ENCODE measurements at regions not wholly inside any gene's neighbourhood (a gene's known extent, or its start where the extent isn't known, plus 50 kb on each side); places are given as distances from the start of the nearest gene placed in this dataset.

DNA sequence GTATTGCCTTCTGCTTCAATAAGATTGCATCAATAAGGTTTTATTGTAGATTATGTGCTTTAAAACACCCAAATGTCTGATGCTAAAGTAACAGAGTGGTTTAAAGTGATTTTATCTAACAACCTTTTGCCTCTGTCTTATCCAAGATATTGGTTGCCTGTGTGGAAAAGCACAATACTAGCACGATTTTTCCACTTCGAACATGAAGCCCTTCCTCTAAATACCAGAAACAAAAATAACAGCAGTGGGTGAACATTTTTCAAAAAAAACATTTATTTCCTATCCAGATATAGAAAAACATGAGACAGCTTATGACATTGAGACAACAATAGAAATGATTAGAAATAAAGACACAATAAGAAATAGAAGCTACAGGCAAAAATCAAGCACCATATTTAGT lies 59.5 kb upstream of the MDFIC start:
- TF ChIP-seq, protein P1, sequence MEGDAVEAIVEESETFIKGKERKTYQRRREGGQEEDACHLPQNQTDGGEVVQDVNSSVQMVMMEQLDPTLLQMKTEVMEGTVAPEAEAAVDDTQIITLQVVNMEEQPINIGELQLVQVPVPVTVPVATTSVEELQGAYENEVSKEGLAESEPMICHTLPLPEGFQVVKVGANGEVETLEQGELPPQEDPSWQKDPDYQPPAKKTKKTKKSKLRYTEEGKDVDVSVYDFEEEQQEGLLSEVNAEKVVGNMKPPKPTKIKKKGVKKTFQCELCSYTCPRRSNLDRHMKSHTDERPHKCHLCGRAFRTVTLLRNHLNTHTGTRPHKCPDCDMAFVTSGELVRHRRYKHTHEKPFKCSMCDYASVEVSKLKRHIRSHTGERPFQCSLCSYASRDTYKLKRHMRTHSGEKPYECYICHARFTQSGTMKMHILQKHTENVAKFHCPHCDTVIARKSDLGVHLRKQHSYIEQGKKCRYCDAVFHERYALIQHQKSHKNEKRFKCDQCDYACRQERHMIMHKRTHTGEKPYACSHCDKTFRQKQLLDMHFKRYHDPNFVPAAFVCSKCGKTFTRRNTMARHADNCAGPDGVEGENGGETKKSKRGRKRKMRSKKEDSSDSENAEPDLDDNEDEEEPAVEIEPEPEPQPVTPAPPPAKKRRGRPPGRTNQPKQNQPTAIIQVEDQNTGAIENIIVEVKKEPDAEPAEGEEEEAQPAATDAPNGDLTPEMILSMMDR (tag by site-specific recombination; IDR thresholded peaks at IDR 0.05): no peak
- TF ChIP-seq SCRT2 (tag by site-specific recombination; IDR thresholded peaks at IDR 0.05): no peak
- TF ChIP-seq, protein P2, sequence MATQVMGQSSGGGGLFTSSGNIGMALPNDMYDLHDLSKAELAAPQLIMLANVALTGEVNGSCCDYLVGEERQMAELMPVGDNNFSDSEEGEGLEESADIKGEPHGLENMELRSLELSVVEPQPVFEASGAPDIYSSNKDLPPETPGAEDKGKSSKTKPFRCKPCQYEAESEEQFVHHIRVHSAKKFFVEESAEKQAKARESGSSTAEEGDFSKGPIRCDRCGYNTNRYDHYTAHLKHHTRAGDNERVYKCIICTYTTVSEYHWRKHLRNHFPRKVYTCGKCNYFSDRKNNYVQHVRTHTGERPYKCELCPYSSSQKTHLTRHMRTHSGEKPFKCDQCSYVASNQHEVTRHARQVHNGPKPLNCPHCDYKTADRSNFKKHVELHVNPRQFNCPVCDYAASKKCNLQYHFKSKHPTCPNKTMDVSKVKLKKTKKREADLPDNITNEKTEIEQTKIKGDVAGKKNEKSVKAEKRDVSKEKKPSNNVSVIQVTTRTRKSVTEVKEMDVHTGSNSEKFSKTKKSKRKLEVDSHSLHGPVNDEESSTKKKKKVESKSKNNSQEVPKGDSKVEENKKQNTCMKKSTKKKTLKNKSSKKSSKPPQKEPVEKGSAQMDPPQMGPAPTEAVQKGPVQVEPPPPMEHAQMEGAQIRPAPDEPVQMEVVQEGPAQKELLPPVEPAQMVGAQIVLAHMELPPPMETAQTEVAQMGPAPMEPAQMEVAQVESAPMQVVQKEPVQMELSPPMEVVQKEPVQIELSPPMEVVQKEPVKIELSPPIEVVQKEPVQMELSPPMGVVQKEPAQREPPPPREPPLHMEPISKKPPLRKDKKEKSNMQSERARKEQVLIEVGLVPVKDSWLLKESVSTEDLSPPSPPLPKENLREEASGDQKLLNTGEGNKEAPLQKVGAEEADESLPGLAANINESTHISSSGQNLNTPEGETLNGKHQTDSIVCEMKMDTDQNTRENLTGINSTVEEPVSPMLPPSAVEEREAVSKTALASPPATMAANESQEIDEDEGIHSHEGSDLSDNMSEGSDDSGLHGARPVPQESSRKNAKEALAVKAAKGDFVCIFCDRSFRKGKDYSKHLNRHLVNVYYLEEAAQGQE (tag by site-specific recombination; IDR thresholded peaks at IDR 0.05): no peak
- TF ChIP-seq, protein P3, sequence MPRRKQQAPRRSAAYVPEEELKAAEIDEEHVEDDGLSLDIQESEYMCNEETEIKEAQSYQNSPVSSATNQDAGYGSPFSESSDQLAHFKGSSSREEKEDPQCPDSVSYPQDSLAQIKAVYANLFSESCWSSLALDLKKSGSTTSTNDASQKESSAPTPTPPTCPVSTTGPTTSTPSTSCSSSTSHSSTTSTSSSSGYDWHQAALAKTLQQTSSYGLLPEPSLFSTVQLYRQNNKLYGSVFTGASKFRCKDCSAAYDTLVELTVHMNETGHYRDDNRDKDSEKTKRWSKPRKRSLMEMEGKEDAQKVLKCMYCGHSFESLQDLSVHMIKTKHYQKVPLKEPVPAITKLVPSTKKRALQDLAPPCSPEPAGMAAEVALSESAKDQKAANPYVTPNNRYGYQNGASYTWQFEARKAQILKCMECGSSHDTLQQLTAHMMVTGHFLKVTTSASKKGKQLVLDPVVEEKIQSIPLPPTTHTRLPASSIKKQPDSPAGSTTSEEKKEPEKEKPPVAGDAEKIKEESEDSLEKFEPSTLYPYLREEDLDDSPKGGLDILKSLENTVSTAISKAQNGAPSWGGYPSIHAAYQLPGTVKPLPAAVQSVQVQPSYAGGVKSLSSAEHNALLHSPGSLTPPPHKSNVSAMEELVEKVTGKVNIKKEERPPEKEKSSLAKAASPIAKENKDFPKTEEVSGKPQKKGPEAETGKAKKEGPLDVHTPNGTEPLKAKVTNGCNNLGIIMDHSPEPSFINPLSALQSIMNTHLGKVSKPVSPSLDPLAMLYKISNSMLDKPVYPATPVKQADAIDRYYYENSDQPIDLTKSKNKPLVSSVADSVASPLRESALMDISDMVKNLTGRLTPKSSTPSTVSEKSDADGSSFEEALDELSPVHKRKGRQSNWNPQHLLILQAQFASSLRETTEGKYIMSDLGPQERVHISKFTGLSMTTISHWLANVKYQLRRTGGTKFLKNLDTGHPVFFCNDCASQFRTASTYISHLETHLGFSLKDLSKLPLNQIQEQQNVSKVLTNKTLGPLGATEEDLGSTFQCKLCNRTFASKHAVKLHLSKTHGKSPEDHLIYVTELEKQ (tag by site-specific recombination; IDR thresholded peaks at IDR 0.05; ENCODE audit: borderline replicate concordance): no peak
- no peak for TF ChIP-seq MEIS1 (CRISPR knock-in tag; IDR thresholded peaks at IDR 0.05; ENCODE audit: borderline replicate concordance)
- TF ChIP-seq GLIS2 (tag by site-specific recombination; IDR thresholded peaks at IDR 0.05): no peak
- no peak for TF ChIP-seq ZNF221 (tag by site-specific recombination; IDR thresholded peaks at IDR 0.05; ENCODE audit: borderline replicate concordance)
- TF ChIP-seq ZNF311 (tag by site-specific recombination; IDR thresholded peaks at IDR 0.05; ENCODE audit: borderline replicate concordance): no peak
- no peak for TF ChIP-seq HOXA7 (CRISPR knock-in tag; IDR thresholded peaks at IDR 0.05; ENCODE audit: borderline replicate concordance)
- no peak for TF ChIP-seq BCL11A (tag by site-specific recombination; IDR thresholded peaks at IDR 0.05; ENCODE audit: low read depth)
- TF ChIP-seq ZNF121 (tag by site-specific recombination; IDR thresholded peaks at IDR 0.05): no peak

All from HEK293 (cell line).